Astrocyte of the spinal cord (primary cell): ENCODE measurements at regions not wholly inside any gene's neighbourhood (a gene's known extent, or its start where the extent isn't known, plus 50 kb on each side); places are given as distances from the start of the nearest gene placed in this dataset.

Experiments
- DNase-seq: peaks from one replicate; pipeline ENCODE4 v3.0.0; 2011; ENCODE audit warnings: low read depth, low spot score
- H3K4me3 ChIP-seq: 2 replicates; pipeline ENCODE4 v1.5.1; 2011; ENCODE audit warnings: low read depth, mild to moderate bottlenecking, low read length, moderate library complexity
- CTCF ChIP-seq: IDR thresholded peaks from 2 replicates; pipeline ENCODE4 v1.5.1; 2012; ENCODE audit warnings: low read depth, mild to moderate bottlenecking, low read length, inconsistent platforms
- in situ Hi-C: cut with HindIII; loops from 2 replicates; pipeline ENCODE4 v1.10.0; 2017; ENCODE audit warnings: low sequenced_read_pairs

DNA sequence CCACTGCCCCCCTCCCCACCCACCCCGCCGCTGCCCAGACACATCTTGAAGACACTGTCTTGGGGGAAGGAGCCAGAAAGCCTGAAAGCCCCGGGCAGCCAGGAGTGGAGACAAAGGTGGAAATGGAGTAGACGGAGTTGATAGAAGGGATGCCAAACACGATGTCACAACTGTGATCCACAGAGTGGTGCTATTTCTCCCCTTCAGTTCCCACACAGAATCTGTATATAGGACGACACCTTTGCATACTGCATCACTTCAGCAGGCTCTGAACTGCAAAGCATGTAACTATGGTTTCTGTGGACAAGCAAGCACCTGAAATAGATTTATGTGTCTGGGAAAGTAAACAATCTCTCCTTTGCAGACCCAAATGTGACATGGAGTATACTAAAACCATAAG, 56.4 kb upstream of the F13A1 start:
- in situ Hi-C loops, result no loop called here
- no peak overlapping the region for H3K4me3 ChIP-seq
- DNase-seq, result no peak
- TF ChIP-seq CTCF, result no peak

GRCh38 chr6:6377621-6378020, 57.2 kb upstream of the F13A1 start:
- H3K4me3 ChIP-seq, result no peak overlapping the region
- in situ Hi-C loops, result no loop called here
- TF ChIP-seq CTCF, result no peak
- DNase-seq, result no peak

DNA sequence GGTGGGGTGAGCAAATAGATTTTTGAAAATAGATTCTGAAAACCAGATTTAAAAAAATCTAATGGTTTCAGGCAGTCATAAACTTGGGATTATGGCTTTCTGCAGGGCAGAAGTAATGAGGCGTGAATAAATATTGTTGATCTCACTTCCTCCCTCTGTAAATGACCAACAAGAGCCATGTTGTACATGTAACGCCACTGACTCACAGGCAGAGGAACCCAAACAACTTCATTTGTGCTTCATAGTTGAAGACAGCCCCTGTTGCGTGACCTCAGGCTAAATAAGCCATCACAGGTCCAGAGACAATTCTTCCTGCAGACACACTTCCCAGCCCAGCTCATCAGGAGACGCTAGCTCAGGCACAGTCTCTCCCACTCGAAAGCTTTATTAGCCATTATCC, 59.1 kb upstream of the F13A1 start:
- no peak overlapping the region for H3K4me3 ChIP-seq
- in situ Hi-C loops, result no loop called here
- TF ChIP-seq CTCF, result no peak
- peak; percentile 6 for DNase-seq

- no peak for TF ChIP-seq CTCF
- no peak overlapping the region for H3K4me3 ChIP-seq
- in situ Hi-C loops, result no loop called here
- no peak for DNase-seq
These were observed 64.1 kb upstream of the F13A1 start for GRCh38 chr6:6384520-6384919.

- peak; percentile 13 for DNase-seq
- no peak for TF ChIP-seq CTCF
- H3K4me3 ChIP-seq, result no peak overlapping the region
- in situ Hi-C loops, result no loop called here
These were observed 65.5 kb upstream of the F13A1 start for GRCh38 chr6:6386010-6386409.

- no peak overlapping the region for H3K4me3 ChIP-seq
- in situ Hi-C loops, result no loop called here
- no peak for TF ChIP-seq CTCF
- no peak for DNase-seq
These were observed 70.6 kb upstream of the F13A1 start for GRCh38 chr6:6390849-6391602.
